HG02571 (cell line): ENCODE measurements at regions not wholly inside any gene's neighbourhood (a gene's known extent, or its start where the extent isn't known, plus 50 kb on each side); places are given as distances from the start of the nearest gene placed in this dataset.
"Not testable (repeated sequence)": the region's sequence is repeated elsewhere in the genome, so short reads cannot be mapped to it uniquely, and the experiment has no call there.

Experiments used
- ATAC-seq: cut with Tn5 transposase; IDR thresholded peaks from one replicate; pipeline ENCODE4 v1.9.1; 2021; ENCODE audit warnings: mild to moderate bottlenecking, moderate library complexity; ENCODE audit not compliant: unreplicated experiment

DNA sequence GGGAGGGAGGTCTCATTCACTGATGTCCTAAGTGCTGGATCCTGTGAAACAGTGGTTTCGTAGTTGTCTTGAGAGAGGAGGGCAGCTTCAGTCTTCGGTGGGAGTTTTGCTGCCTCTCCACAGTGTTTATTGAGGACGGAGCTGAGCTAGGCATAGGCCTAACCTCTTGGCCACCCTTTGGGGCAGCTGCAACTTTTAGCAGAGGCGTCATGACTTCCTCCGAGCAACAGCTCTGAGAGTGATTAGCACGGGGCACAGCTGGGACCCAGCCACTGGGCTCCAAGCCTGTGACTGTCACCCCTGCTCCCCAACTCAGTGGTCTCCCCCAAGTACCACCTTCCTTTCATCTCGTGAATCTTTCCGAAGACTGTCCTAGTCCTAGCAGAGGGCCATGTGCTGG, 139.9 kb upstream of the NCOR2 start:
- ATAC-seq: no peak

DNA sequence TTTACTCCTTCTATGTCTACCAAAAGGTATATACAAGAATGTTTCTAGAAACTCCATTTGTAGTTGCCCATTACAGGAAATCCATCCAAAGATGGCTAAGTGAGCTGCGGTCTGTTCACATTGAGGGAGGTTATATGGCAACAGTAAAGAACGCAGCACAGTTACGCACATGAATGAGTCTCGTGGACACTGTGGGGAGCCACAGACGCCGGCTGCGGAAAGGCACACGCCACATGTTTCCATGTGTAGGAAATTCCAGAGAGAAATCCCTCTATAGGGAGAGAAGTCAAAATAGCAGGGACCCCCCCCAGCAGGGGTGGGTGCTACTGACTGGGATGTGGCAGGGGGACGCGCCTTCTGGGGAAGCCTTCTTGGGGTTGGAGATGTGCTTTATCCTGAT, 139.0 kb upstream of the NCOR2 start:
- no peak for ATAC-seq

DNA sequence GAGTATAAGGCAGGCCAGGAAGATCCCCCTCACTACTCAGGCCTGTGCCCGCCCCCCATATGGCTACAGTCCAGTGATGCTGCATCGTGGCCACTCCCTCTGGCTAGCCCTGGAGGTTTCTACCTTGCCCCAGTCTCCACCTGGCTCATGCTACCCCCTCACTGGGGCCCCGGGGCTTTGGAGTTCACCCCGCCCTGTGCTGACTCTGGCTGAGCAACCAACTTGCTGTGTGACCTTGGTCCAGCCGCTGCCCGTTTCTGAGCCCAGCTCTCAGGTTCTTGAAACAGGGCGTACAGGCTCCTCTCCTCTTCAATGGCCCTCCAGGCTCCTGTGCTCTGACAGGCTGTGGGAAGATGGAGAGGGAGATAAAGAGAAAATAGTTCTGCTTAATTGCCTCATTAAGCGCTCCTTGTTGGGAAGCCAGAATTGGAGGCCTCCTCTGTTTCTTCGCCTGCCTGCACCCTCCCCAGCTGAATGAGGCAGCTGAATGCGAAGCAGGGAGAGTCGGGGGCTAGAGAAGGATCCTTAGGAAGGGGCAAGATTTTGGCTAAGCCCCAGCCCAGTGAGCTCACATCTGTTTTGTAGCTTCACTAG, 138.2 kb upstream of the NCOR2 start:
- no peak for ATAC-seq

DNA sequence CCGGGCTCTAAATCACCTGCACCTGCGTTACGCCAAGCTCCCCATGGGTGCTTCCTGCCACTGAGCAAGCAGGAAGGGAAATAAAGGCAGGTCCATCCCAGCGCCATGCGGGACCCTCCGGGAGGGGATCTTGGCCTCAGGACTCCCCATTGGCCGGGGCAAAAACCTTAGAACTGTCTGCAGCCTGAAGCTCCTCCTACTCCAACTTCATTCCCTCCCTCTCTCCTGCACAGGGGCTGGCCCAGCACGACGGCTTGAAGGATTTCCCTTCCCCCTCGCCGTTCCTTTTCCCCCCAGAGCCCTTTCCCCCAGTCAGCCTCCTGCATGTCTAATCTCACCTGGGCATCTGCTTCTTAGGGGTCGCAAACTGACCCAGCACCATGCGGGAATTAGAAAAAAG, 137.2 kb upstream of the NCOR2 start:
- ATAC-seq: no peak

DNA sequence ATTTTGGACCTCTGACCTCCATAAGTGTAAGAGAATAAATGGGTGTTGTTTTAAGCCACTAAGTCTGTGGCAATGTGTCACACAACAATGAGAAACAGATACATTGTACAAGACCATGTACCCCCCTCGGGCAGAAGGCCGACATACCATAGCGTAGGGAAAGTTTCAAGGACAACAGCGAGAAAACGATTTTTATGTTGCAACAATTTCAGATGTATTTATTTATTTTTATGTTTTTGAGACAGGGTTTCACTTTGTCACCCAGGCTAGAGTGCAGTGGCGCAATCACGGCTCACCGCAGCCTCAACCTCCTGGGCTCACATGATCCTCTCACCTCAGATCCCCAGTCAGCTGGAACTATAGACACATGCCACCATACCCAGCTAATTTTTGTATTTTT, 136.4 kb upstream of the NCOR2 start:
- no peak for ATAC-seq

DNA sequence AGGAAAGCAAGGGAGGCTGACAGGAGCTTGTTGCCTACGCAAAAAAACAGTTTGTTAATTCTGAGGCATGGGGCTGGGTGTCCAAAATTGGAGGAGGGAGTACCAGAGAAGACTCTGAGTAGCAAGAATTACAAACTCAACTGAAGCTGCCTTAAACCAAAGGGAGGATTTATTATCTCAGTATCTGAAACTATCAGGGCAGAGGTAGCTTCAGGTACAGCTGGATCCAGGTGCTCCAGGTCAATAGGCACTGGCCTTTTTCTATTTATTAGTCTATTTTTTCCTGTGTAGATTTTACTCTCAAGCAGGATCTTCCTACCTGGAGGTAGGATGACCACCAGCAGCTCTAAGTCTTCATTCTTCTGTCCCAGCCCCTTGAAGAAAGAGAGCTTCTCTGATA, 135.3 kb upstream of the NCOR2 start:
- no peak for ATAC-seq

DNA sequence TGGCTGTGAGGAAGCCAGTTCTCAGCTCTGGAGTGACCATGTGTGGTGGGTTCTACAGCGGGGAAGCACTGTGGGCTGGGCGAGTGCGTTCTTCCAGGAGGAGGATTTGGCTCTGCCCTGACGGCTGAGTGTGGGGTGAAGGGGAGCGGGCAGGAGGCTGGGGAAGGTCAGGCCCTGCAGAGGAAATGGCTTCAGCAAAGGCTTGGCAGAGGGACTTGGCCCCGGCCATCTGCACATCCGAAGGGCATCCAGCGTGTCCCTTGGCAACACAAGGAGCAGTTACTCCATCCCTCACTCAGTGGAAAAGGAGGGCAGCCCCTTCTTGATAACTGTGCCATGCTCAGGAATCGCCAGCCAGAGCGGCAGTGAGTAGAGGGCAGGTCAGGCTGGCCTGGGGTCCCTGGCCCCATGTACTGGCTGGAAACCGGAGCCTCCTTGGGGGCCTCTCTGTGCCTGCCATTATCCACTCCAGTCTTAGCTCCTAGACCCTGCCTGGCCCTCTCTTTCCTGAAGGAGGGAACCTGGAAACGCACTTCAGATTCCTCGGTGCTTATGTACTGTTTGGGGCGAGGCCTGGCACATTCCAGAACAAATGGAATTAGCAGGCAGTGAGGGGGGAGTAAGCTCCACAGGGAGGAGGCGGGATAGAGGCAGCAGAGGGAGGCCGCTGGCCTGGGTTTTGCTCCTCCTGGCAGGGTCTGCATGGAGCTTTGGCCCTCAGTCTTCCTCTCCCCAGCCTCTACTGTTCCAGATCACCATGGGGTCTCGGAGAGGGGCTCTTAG, 133.6 kb upstream of the NCOR2 start:
- ATAC-seq: no peak

DNA sequence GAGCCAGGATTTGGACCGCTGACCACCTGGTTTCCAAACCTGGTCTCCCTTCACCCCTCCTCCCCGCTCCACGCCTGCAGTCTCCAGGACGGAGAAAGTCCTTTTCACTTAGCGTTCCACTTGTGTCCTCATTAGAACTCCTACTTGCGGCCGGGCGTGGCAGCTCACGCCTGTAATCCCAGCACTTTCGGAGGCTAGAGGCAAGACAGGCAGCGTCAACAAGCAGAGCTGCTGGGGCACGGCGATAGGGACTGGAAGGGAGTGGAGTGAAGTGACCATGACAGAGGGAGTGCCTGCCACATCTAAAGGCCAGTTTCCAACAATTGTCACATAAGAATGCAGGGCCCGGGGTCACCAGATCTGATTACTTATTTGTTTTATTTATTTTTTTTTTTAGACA, 132.5 kb upstream of the NCOR2 start:
- no peak for ATAC-seq

DNA sequence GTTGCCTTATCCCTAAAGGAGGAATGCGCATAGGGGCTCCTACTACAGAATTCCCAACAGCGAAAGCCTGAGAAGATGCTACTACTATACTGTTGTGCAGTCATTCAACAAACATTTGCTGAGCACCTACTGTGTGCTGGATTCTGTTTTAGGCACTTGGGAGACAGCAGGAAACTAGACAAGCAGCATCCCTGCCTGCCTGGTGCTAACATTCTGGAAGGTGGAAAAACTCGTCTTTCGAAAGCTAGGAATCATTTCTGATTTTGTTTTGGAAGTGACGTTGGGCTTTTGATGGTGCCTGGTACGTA, 131.5 kb upstream of the NCOR2 start:
- ATAC-seq: no peak

DNA sequence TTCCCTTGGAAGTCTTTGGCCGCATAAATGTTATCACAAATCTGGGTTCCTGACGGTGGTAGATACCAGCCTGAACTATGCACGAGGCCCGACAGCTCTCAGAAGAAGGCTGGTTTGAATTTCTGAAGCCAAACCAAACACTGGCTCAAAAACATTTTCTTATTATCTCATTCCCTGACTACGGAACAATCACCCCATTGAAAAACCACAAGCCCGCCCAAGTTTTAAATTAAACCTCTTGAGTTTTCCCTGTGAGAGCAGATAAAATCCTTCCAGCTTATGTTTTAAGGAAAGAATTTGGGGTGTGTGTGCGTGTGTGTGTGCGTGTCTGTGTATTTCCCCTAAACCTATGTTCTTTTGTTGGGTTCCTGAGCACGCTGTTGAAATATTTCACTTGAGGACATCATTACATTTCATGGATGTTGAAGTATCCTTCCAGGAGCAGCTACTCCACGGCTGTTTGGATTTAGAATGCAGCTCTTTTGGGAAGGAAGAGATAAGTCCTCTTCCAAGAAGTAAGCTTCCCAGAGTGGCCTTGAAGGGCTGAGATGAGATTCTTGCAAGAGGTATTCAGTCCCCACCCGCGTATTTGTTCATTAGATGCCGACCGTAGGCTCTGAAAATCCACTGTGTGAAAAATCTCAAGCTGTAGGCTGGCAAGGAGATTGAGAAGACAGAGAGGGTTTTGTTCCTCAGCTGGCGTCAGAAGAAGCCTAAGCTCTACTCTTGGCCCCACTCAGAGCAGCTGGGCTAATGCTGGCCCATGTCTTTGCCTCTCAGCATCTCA, 131.0 kb upstream of the NCOR2 start:
- ATAC-seq: no peak

DNA sequence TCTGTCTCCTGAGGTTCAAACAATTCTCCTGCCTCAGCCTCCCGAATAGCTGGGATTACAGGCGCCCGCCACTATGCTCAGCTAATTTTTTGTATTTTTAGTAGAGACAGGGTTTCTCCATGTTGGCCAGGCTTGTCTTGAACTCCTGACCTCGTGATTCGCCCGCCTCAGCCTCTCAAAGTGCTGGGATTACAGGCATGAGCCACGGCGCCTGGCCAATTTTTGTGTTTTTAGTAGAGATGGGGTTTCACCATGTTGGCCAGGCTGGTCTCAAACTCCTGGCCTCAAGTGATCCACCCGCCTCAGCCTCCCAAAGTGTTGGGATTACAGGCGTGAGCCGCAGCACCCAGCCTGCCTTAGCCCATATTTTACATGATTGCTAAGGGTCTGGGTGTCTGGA, 130.3 kb upstream of the NCOR2 start:
- ATAC-seq: not testable (repeated sequence)

DNA sequence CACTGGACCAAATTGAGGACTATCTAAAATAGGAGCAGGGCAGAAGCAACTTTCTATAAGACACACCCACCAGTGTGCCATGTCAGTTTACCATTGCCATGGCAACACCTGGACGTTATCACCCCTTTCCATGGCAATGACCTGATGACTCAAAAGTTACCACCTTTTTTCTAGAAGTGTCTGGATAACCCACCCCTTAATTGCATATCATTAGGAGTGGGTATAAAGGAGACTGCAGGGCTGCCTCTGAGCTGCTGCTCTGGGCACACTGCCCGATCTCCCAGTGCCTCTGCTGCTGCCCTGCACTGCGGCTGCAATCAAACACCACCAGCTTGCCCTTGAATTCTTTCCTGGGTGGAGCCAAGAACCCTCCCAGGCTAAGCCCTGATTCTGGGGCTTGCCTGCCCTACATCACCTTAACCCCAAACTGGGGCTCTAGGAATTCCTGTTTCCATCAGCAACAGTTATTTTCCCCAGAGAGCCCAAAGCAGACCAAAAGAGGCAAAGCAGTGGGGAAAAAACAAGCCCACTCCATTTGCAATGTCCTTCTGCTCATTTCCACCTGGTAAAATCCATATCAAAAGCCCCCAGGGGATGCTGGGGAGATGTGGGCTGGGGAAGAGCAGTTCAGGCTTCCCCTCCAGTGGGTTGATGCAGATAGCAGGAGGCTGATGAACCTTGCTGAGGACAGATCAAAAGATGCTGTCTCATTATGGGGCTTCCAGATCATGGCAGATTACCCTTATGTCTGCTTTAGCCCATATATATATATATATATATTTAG, 129.5 kb upstream of the NCOR2 start:
- ATAC-seq: no peak

DNA sequence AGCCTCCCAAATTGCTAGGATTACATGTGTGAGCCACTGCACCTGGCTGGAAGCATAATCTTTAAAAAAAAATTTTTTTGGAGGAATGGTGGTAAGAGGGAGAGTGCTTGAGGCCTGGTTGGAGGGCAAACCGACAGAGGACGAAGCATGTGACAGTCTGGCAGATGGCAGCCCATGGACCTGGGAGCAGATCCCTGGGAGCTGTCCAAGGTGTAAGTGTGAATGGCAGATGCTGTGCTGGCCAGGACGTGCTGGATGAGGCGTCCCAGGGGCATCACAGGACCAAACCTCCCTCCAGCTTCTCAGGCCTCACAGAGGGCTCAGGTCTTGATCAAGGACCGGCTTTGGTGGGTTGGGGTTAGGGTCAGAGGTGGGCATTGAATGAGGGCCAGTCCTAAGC, 128.4 kb upstream of the NCOR2 start:
- no peak for ATAC-seq

DNA sequence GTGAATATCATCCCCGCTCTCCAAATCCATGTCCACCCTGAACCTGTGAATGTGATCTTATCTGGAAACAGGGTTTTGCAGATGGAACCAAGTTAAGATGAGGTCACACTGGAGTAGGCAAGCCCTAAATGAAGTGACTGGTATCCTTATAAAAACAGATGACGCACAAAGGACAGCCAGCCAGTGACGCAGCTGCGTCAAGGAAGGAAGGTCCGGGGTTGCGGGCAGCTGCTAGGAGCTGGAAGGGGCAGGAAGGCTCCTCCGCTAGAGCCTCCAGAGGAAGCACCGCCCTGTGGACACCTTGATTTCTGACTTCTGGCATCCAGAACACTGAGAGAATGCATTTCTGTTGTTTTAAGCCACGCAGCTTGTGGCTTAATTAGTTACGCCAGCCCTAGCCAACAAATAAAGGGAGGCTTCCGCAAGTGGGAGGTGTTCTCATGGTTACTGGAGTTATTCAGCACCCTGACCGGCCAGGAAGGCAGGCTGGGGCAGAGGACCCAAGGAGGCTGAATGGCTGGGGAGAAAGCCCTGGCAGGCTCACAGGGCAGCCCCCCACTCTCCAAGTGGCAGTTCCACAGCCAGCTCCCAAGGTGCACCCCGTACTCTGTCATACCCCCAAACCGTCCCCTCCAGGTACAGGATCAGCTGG, 127.6 kb upstream of the NCOR2 start:
- ATAC-seq: no peak

DNA sequence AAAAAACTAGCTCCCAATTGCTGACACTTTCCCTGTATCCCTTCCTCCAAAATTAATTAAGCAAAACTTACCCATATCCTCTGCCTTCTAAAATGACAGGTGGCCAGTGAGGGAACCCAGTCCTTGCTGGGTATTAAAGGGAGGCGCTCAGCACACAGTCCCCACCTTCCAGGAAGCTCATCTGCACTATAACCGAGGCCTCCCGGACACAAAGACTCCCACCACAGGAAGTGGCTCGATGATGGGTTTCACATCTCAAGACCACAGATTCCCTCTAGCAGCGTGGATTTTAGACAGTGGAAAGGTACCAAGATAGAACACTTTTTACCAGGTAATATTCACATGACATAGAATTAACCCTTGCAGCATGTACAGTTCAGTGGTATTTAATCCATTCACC, 126.8 kb upstream of the NCOR2 start:
- no peak for ATAC-seq

DNA sequence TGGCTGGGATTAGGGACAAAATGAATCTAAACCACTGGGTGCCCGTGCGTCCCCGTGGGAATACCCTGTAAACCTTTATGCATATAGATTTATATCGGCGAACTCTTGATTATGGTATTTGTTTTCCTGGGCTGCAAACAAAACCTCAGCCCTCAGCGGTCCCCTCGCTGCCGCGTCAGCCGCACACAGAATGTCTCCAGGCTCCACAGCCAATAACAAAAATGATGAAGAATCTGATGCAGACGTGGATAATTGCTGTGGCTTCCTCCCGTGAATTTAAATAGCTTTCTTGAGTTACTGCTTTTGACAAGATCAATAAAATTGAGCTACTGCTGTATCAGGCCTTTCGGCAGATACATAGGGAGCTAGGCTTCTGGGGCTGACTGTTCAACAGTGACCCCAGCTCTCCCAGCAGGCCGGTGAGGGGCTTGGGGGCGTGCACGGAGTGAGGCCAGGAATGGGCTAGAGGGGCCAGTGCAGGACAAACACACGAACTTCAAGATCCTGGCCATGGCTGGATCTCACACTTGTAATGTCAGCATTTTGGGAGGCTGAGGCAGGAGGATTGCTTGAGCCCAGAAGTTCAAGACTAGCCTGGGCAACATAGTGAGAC, 125.8 kb upstream of the NCOR2 start:
- no peak for ATAC-seq

DNA sequence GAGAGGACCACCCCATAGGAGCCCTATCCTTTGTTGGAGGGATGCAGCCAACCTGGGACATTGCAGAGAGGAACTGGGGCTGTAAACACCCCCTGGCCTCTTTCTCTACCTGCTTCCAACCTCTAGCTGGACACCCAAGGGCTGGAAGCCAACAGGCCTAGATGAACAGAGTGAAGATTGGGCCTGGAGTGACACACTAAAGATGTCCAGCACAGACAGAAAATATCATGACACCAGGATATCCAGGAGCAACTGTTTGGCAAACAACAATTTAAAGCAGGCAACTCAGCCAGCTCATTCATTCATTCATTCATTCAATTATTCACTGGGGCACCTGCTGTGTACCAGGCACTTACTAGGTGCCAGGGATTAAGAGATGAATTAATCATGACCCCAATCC, 125.0 kb upstream of the NCOR2 start:
- ATAC-seq: no peak

DNA sequence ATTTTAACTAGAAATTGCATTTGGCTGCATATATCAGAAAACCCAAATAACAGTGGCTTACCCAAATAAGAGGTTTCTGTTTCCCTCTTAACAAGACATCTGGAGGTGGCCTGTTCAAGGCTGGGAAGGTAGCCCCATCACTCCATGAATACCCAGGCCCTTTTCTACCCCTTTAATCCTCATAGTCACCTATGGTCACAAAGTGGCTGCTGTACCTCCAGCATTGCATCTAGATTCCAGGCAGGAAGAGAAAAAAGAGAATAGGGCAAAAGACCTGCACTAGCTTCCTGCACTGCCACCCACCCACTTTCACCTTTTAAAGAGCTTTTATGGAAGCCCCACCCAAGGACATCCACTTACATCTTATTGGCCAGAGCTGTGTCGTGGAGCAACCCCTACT, 124.0 kb upstream of the NCOR2 start:
- no peak for ATAC-seq

DNA sequence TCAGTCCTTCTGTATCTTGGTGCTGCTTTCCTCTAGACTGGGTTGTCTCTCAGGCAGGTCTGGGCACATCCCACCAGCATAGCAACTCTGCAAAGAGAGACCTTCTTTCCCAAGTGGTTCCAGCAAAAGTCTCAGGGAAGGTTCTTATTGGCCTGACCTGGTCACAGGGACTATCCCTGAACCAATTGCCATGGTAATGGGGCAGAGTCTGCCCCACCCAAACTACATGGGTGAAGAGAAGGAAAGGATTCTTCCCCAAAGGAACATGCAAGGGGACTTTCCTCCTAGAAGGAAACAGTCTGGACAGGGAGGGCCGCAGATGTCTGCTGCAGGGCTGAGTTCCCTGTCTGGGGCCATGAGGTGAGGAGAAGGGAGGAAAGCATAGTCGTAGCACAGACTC, 122.2 kb upstream of the NCOR2 start:
- ATAC-seq: no peak

DNA sequence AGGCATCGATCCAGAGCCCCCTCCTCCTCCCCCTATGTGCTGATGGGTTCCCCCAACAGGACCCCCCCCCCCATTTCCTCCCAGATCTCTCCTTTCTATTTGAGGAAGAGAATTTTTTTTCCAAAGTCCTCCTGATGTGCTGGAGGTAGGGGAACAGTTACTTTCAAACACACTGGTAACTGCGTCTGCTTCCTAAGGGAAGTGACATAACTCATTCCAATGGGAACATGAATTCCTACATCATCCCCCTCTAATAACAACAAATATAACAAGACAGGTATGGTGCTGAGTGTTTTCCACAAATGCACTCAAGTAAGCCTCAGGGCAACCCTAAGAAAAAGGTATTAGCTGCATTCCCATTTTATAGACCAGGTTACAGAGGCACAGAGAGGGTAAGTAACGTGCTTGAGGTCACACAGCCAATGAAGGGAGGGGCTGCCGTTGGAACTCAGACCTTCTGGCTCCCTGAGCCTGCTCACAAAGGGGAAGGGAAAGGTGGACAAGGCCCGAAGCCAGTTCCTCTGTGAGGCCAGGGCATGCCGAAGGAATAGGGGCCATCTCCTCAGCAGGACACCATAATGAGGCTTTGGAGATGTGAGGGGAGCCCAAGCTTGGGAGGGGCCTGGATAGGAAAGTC, 121.1 kb upstream of the NCOR2 start:
- no peak for ATAC-seq
